Astrocyte of the spinal cord (primary cell): ENCODE measurements at regions not wholly inside any gene's neighbourhood (a gene's known extent, or its start where the extent isn't known, plus 50 kb on each side); places are given as distances from the start of the nearest gene placed in this dataset.

Experiments
- DNase-seq: peaks from one replicate; pipeline ENCODE4 v3.0.0; 2011; ENCODE audit warnings: low read depth, low spot score
- H3K4me3 ChIP-seq: 2 replicates; pipeline ENCODE4 v1.5.1; 2011; ENCODE audit warnings: low read depth, mild to moderate bottlenecking, low read length, moderate library complexity
- CTCF ChIP-seq: IDR thresholded peaks from 2 replicates; pipeline ENCODE4 v1.5.1; 2012; ENCODE audit warnings: low read depth, mild to moderate bottlenecking, low read length, inconsistent platforms
- in situ Hi-C: cut with HindIII; loops from 2 replicates; pipeline ENCODE4 v1.10.0; 2017; ENCODE audit warnings: low sequenced_read_pairs

- in situ Hi-C loops, result no loop called here
- TF ChIP-seq CTCF, result no peak
- H3K4me3 ChIP-seq, result no peak overlapping the region
- DNase-seq, result no peak
These were observed 92.9 kb upstream of the EDNRA start for GRCh38 chr4:147388018-147388417.

GRCh38 chr4:147396105-147396504 is 84.8 kb upstream of the EDNRA start:
- TF ChIP-seq CTCF, result no peak
- no peak overlapping the region for H3K4me3 ChIP-seq
- in situ Hi-C loops, result no loop called here
- no peak for DNase-seq

- TF ChIP-seq CTCF, result no peak
- in situ Hi-C loops, result no loop called here
- DNase-seq, result no peak
- no peak overlapping the region for H3K4me3 ChIP-seq
These were observed 82.3 kb upstream of the EDNRA start for GRCh38 chr4:147398556-147398955.

- in situ Hi-C loops, result no loop called here
- DNase-seq, result no peak
- no peak for TF ChIP-seq CTCF
- no peak overlapping the region for H3K4me3 ChIP-seq
These were observed 80.2 kb upstream of the EDNRA start for GRCh38 chr4:147400721-147401120.

GRCh38 chr4:147401221-147401620 is 79.7 kb upstream of the EDNRA start:
- H3K4me3 ChIP-seq, result no peak overlapping the region
- in situ Hi-C loops, result no loop called here
- no peak for DNase-seq
- no peak for TF ChIP-seq CTCF

GRCh38 chr4:147407261-147408045 is 73.4 kb upstream of the EDNRA start:
- in situ Hi-C loops, result no loop called here
- H3K4me3 ChIP-seq, result no peak overlapping the region
- peak; percentile 19 for DNase-seq
- TF ChIP-seq CTCF, result peak; percentile 54
